ENCODE measurements at regions not wholly inside any gene's neighbourhood (a gene's known extent, or its start where the extent isn't known, plus 50 kb on each side); places are given as distances from the start of the nearest gene placed in this dataset.

DNA sequence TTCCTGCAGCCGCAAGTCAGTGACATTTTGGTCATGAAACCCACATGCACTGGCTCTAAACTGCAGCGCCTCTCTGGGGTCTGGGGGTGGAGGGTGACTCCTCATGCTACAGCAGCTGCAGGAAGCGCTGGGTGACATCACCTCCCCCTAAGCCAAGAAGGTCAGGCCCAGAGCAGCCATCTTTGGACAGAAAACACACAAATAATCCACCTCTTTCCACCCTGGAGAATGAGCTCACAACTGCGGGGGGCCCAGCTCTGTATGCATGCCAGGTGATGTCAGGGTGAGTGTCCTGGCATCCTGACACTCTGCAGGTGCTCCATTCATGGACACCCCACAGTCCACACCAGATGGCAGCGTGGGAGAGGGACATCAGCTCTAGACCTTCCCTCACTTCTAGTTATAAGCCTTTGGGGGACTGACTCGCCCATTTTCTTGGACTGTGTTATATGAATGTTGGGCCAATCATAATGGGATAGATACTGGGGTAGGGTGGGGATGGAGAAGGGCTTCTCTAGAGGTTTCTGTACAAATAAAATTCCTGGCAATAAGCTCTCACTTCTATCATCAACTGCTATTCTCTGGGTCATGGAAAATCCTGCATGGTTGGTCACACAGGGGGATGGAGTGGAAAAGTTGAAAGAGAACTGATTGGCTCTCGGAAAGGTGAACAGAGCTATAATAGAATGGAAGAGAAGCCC is 70.7 kb upstream of the THBS1 start:
- TF ChIP-seq SUZ12 (IDR thresholded peaks at IDR 0.05; ENCODE audit: extremely low read depth, insufficient read depth, insufficient read length) (no peak), YY1 (IDR thresholded peaks at IDR 0.05; ENCODE audit: insufficient read depth, insufficient read length) (no peak), ZNF274 (IDR thresholded peaks at IDR 0.05; ENCODE audit: low read depth, low read length) (no peak)
- Histone ChIP-seq H3K4me1 (ENCODE audit: insufficient read depth, insufficient read length) (no peaks in the 10 kb centered on the region), H3K36me3 (ENCODE audit: insufficient read depth, insufficient read length, low read length) (no peaks in the 10 kb centered on the region), H3K9ac (ENCODE audit: insufficient read length, low read depth) (no peak overlapping the region), H3K27me3 (ENCODE audit: insufficient read depth, insufficient read length) (no peaks in the 10 kb centered on the region), H3K4me3 (ENCODE audit: insufficient read length, low read depth) (no peak overlapping the region), H3K9me3 (ENCODE audit: insufficient read depth, low read length) (peaks cover 4% of the 10 kb centered on the region; the same call in 1 of the 2 replicates)
- no peak for DNase-seq (ENCODE audit: low read depth, low spot score)

DNA sequence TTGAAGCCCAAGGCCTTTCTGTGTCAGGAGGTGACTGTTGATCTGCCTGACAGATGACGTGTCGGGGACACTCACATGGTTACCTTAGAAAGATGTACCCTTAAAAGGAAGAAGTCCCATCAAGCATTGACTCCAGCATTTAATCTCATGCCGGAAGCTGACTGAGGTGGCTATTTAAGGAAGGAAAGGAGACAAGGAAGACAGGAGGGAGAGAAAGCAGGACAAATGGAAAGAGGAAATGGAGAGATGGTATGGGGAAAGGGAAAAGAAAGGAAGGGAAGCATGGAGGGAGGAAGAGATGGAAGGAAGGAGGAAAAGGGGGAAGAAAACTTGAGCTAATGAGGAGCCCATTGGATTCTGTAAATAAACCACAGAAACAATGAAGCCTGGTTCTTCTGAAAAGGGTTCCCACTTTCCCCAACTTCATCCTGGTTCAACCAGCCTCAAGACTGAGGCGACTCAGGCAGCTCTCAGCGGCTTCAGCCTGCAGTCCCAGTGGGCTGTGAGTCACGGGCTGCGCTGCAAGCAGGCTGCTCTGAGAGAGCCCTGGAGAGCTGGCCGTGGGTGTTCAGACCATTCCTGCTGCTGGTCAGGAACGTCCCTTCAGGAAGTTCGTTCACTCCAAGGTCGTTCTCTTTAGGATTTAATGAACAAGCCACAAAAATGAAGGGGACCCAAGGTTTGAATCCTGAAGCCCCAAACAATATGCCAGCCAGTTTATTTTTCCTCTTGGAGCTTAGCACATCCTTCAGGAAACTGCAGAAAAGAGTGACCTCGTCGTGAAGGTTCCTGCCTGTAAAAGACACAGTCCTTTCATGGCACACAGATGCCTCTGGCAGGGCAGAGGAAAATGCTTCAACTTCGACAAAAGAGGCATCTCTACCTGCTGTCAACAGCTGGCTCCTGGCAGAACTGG is 69.6 kb upstream of the THBS1 start:
- H3K36me3 ChIP-seq (ENCODE audit: insufficient read depth, insufficient read length, low read length): no peaks in the 10 kb centered on the region
- H3K4me1 ChIP-seq (ENCODE audit: insufficient read depth, insufficient read length): no peaks in the 10 kb centered on the region
- H3K9me3 ChIP-seq (ENCODE audit: insufficient read depth, low read length): peaks cover 6% of the 10 kb centered on the region; the same call in 1 of the 2 replicates
- DNase-seq (ENCODE audit: low read depth, low spot score): no peak
- no peak overlapping the region for H3K4me3 ChIP-seq (ENCODE audit: insufficient read length, low read depth)
- H3K27me3 ChIP-seq (ENCODE audit: insufficient read depth, insufficient read length): no peaks in the 10 kb centered on the region
- no peak for TF ChIP-seq SUZ12 (IDR thresholded peaks at IDR 0.05; ENCODE audit: extremely low read depth, insufficient read depth, insufficient read length)
- TF ChIP-seq ZNF274 (IDR thresholded peaks at IDR 0.05; ENCODE audit: low read depth, low read length): no peak
- no peak for TF ChIP-seq YY1 (IDR thresholded peaks at IDR 0.05; ENCODE audit: insufficient read depth, insufficient read length)
- no peak overlapping the region for H3K9ac ChIP-seq (ENCODE audit: insufficient read length, low read depth)

DNA sequence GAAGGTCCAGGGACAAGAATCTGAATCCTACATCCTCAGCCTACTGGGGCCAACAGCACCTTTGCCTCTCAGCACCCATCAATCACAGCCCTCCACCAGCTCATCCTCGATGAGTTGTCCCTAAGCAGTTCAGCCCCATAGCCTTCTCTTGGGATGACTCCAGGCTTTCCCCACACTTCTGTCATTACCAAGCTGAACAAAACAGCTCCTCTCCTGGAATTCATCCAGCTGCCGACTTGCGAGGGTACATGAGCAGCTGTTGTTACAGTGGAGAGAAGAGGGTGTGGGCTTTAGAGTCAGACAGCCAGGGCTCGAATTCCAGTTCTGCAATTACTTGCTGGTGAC is 69.0 kb upstream of the THBS1 start:
- no peaks in the 10 kb centered on the region for H3K36me3 ChIP-seq (ENCODE audit: insufficient read depth, insufficient read length, low read length)
- TF ChIP-seq YY1 (IDR thresholded peaks at IDR 0.05; ENCODE audit: insufficient read depth, insufficient read length): no peak
- no peak for TF ChIP-seq ZNF274 (IDR thresholded peaks at IDR 0.05; ENCODE audit: low read depth, low read length)
- no peak for TF ChIP-seq SUZ12 (IDR thresholded peaks at IDR 0.05; ENCODE audit: extremely low read depth, insufficient read depth, insufficient read length)
- no peaks in the 10 kb centered on the region for H3K4me1 ChIP-seq (ENCODE audit: insufficient read depth, insufficient read length)
- DNase-seq (ENCODE audit: low read depth, low spot score): no peak
- H3K27me3 ChIP-seq (ENCODE audit: insufficient read depth, insufficient read length): no peaks in the 10 kb centered on the region
- peaks cover 6% of the 10 kb centered on the region; the same call in 1 of the 2 replicates for H3K9me3 ChIP-seq (ENCODE audit: insufficient read depth, low read length)
- H3K4me3 ChIP-seq (ENCODE audit: insufficient read length, low read depth): no peak overlapping the region
- H3K9ac ChIP-seq (ENCODE audit: insufficient read length, low read depth): no peak overlapping the region

DNA sequence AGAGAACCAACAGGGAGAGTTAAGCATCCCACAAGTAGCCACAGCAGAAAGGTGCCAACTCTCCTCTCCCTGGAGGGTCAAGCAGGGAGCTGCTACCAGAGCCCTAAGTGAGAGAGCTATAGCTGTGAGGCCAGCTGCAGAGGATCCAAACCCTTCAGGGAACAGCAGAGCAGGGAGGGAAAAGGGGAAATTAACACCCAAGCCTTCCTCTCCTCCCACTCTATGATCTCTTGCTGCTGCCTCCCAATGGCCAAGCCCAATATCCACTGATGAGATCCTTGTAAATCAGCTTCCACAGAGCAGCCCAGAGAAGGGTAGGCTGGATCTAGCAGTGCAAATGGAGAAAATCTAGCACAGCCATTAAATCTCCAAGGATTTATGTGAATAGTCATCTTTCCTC is 68.2 kb upstream of the THBS1 start:
- Histone ChIP-seq H3K9ac (ENCODE audit: insufficient read length, low read depth) (no peak overlapping the region), H3K4me1 (ENCODE audit: insufficient read depth, insufficient read length) (no peaks in the 10 kb centered on the region), H3K27me3 (ENCODE audit: insufficient read depth, insufficient read length) (no peaks in the 10 kb centered on the region), H3K36me3 (ENCODE audit: insufficient read depth, insufficient read length, low read length) (no peaks in the 10 kb centered on the region), H3K9me3 (ENCODE audit: insufficient read depth, low read length) (peaks cover 6% of the 10 kb centered on the region; the same call in 1 of the 2 replicates), H3K4me3 (ENCODE audit: insufficient read length, low read depth) (no peak overlapping the region)
- no peak for TF ChIP-seq YY1 (IDR thresholded peaks at IDR 0.05; ENCODE audit: insufficient read depth, insufficient read length)
- TF ChIP-seq SUZ12 (IDR thresholded peaks at IDR 0.05; ENCODE audit: extremely low read depth, insufficient read depth, insufficient read length): no peak
- TF ChIP-seq ZNF274 (IDR thresholded peaks at IDR 0.05; ENCODE audit: low read depth, low read length): no peak
- DNase-seq (ENCODE audit: low read depth, low spot score): no peak

DNA sequence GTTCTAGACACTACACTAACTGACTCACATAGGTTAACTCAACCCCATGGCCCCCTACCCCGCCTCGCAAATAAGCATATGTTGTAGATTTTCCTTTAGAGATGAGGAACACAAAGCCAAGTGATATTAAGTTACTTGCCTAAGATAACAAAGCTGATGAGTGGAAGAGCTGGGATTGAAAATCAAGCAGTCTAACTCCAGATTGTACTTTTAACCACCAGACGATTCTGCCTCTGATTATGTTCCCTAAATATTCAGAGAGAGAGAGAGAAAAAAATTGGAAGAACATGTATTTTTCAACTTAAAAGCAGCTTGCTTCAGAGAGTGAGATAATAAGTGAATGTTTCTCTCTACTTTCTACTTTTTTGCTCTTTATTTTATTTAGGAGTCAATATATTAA is 66.9 kb upstream of the THBS1 start:
- H3K4me1 ChIP-seq (ENCODE audit: insufficient read depth, insufficient read length): no peaks in the 10 kb centered on the region
- TF ChIP-seq ZNF274 (IDR thresholded peaks at IDR 0.05; ENCODE audit: low read depth, low read length) (no peak), YY1 (IDR thresholded peaks at IDR 0.05; ENCODE audit: insufficient read depth, insufficient read length) (no peak), SUZ12 (IDR thresholded peaks at IDR 0.05; ENCODE audit: extremely low read depth, insufficient read depth, insufficient read length) (no peak)
- no peaks in the 10 kb centered on the region for H3K36me3 ChIP-seq (ENCODE audit: insufficient read depth, insufficient read length, low read length)
- no peak overlapping the region for H3K4me3 ChIP-seq (ENCODE audit: insufficient read length, low read depth)
- no peaks in the 10 kb centered on the region for H3K27me3 ChIP-seq (ENCODE audit: insufficient read depth, insufficient read length)
- peaks cover 6% of the 10 kb centered on the region; the same call in 1 of the 2 replicates for H3K9me3 ChIP-seq (ENCODE audit: insufficient read depth, low read length)
- DNase-seq (ENCODE audit: low read depth, low spot score): no peak
- H3K9ac ChIP-seq (ENCODE audit: insufficient read length, low read depth): no peak overlapping the region

DNA sequence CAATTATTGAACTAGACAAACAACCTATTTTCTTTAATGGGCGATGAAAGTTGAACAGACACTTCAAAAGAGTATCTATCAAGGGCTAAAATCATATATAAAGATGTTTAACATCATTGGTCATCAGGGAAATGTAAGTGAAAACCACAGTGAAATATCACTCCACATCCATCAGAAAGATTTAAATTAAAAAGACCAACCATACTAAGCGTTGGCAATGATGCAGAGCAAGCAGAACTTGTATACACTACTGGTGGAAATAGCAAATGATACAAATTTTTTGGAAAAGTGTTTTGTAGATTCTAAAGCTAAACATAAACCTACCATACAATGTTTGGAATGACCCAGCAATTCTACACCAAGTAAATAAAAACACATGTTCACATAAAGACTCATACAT is 65.9 kb upstream of the THBS1 start:
- Histone ChIP-seq H3K27me3 (ENCODE audit: insufficient read depth, insufficient read length) (no peaks in the 10 kb centered on the region), H3K4me1 (ENCODE audit: insufficient read depth, insufficient read length) (no peaks in the 10 kb centered on the region), H3K4me3 (ENCODE audit: insufficient read length, low read depth) (no peak overlapping the region), H3K9ac (ENCODE audit: insufficient read length, low read depth) (no peak overlapping the region), H3K9me3 (ENCODE audit: insufficient read depth, low read length) (peaks cover 6% of the 10 kb centered on the region; the same call in 1 of the 2 replicates), H3K36me3 (ENCODE audit: insufficient read depth, insufficient read length, low read length) (no peaks in the 10 kb centered on the region)
- TF ChIP-seq SUZ12 (IDR thresholded peaks at IDR 0.05; ENCODE audit: extremely low read depth, insufficient read depth, insufficient read length): no peak
- TF ChIP-seq YY1 (IDR thresholded peaks at IDR 0.05; ENCODE audit: insufficient read depth, insufficient read length): no peak
- no peak for TF ChIP-seq ZNF274 (IDR thresholded peaks at IDR 0.05; ENCODE audit: low read depth, low read length)
- no peak for DNase-seq (ENCODE audit: low read depth, low spot score)

DNA sequence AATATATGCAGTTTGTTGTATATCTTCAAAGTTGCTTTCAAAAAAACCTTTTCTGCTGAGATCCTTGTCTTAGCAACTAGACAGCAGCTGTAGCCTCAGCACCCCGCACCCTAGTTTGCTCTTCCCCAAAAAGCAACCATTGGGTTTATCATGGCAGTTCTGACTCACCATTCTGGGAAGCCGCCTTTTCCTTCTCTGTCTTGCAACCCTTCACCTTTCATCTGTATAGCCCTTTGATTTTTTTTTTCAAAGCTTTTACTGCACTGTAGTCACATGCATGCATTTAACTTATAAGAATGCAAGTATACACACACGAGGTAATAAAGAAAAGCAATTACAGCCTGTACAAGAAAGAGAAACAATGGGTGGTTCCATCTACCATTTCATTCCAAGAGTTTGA is 65.1 kb upstream of the THBS1 start:
- H3K4me3 ChIP-seq (ENCODE audit: insufficient read length, low read depth): no peak overlapping the region
- no peak for DNase-seq (ENCODE audit: low read depth, low spot score)
- H3K4me1 ChIP-seq (ENCODE audit: insufficient read depth, insufficient read length): no peaks in the 10 kb centered on the region
- H3K9ac ChIP-seq (ENCODE audit: insufficient read length, low read depth): no peak overlapping the region
- H3K36me3 ChIP-seq (ENCODE audit: insufficient read depth, insufficient read length, low read length): no peaks in the 10 kb centered on the region
- H3K9me3 ChIP-seq (ENCODE audit: insufficient read depth, low read length): peaks cover 6% of the 10 kb centered on the region; the same call in 1 of the 2 replicates
- no peaks in the 10 kb centered on the region for H3K27me3 ChIP-seq (ENCODE audit: insufficient read depth, insufficient read length)
- TF ChIP-seq SUZ12 (IDR thresholded peaks at IDR 0.05; ENCODE audit: extremely low read depth, insufficient read depth, insufficient read length) (no peak), ZNF274 (IDR thresholded peaks at IDR 0.05; ENCODE audit: low read depth, low read length) (no peak), YY1 (IDR thresholded peaks at IDR 0.05; ENCODE audit: insufficient read depth, insufficient read length) (no peak)
